CD4-positive, alpha-beta T cell (primary cell): ENCODE measurements at regions not wholly inside any gene's neighbourhood (a gene's known extent, or its start where the extent isn't known, plus 50 kb on each side); places are given as distances from the start of the nearest gene placed in this dataset.

Experiments
- ATAC-seq: fragments of 200-7000 bp; cut with Tn5 transposase; one replicate; pipeline ENCODE4 v1.10.0; 2022; ENCODE audit warnings: mild to moderate bottlenecking; ENCODE audit not compliant: poor library complexity
- CTCF ChIA-PET: fragments of 350-600 bp; sonication (Branson Sonifier 250); formaldehyde crosslinking; loops from one replicate; lab custom pipeline; 2021; ENCODE audit warnings: antibody characterized with exemption, inconsistent platforms; lab: Charles Lee
- POLR2A ChIA-PET: fragments of 350-600 bp; sonication (Branson Sonifier 250); formaldehyde crosslinking; loops from one replicate; lab custom pipeline; 2021; ENCODE audit warnings: antibody characterized with exemption, inconsistent platforms; lab: Charles Lee
- DNase-seq, 14 experiments: peaks; one replicate each; pipeline ENCODE4 v3.0.0-alpha.2; 2013 to 2020; ENCODE audit warnings: mixed read lengths in 2 of 14
- H3K27ac ChIP-seq, 2 donors: one replicate each; pipeline versions ENCODE4 v1.5.1 to v1.7.0; 2013; ENCODE audit warnings: low read length in 2 of 2, low read depth in 1 of 2, mild to moderate bottlenecking in 1 of 2
- H3K27me3 ChIP-seq, 2 experiments: 1 replicate in 1 of 2; 2 replicates in 1 of 2; pipeline versions ENCODE4 v1.6.1 to v1.7.0; 2013; ENCODE audit warnings: low read length in 2 of 2, control low read depth in 1 of 2, mild to moderate bottlenecking in 1 of 2, moderate library complexity in 1 of 2; ENCODE audit not compliant: insufficient read depth in 2 of 2, control insufficient read depth in 1 of 2
- H3K36me3 ChIP-seq: one replicate; pipeline ENCODE4 v1.6.1; 2013; ENCODE audit warnings: low read length, control low read depth; ENCODE audit not compliant: insufficient read depth
- H3K4me1 ChIP-seq: one replicate; pipeline ENCODE4 v1.6.1; 2013; ENCODE audit warnings: low read length, control low read depth; ENCODE audit not compliant: insufficient read depth
- H3K4me3 ChIP-seq: one replicate; pipeline ENCODE4 v1.5.1; 2013; ENCODE audit warnings: mild to moderate bottlenecking, low read length, moderate library complexity
- H3K9me3 ChIP-seq, 2 experiments: 1 replicate in 1 of 2; 2 replicates in 1 of 2; pipeline versions ENCODE4 v1.6.1 to v1.7.0; 2013; ENCODE audit warnings: low read length in 2 of 2, mild to moderate bottlenecking in 2 of 2, control low read depth in 1 of 2, moderate library complexity in 1 of 2; ENCODE audit not compliant: control insufficient read depth in 1 of 2, insufficient read depth in 1 of 2
- H3K27ac Mint-ChIP-seq: one replicate; pipeline ENCODE4 v1.8.0; 2020; ENCODE audit warnings: mixed read lengths
- H3K27me3 Mint-ChIP-seq: one replicate; pipeline ENCODE4 v1.8.0; 2021; ENCODE audit warnings: mixed read lengths
- H3K36me3 Mint-ChIP-seq: one replicate; pipeline ENCODE4 v1.8.0; 2021; ENCODE audit warnings: low read depth, mixed read lengths
- H3K4me1 Mint-ChIP-seq: one replicate; pipeline ENCODE4 v1.8.0; 2021; ENCODE audit warnings: low read depth, mixed read lengths
- H3K4me3 Mint-ChIP-seq: one replicate; pipeline ENCODE4 v1.8.0; 2020; ENCODE audit warnings: mild to moderate bottlenecking, mixed read lengths
- H3K9me3 Mint-ChIP-seq: one replicate; pipeline ENCODE4 v1.8.0; 2020; ENCODE audit warnings: mixed read lengths
- CTCF ChIP-seq: fragments of 200-600 bp; IDR thresholded peaks from one replicate; pipeline ENCODE4 v1.8.0; 2022; ENCODE audit warnings: antibody characterized with exemption, mild to moderate bottlenecking
- intact Hi-C, 2 experiments: fragments of 100-400 bp; cut with DNase I in 1 of 2; cut with micrococcal nuclease in 1 of 2; formaldehyde crosslinking; loops; one replicate each; pipeline versions ENCODE4 v1.15.1 to v1.9.0; 2023 to 2025; cut with DNase I, micrococcal nuclease

- Mint-ChIP-seq H3K27ac (no peak overlapping the region), H3K4me3 (no peak overlapping the region), H3K27me3 (peaks cover 56% of the 10 kb centered on the region), H3K4me1 (no peaks in the 10 kb centered on the region), H3K9me3 (no peaks in the 10 kb centered on the region), H3K36me3 (no peaks in the 10 kb centered on the region)
- Histone ChIP-seq H3K27ac (no peak overlapping the region), H3K4me1 (no peaks in the 10 kb centered on the region), H3K36me3 (no peaks in the 10 kb centered on the region), H3K9me3 (no peaks in the 10 kb centered on the region), H3K27me3 (peaks cover 6 to 15% of the 10 kb centered on the region in 2 experiments), H3K4me3 (no peak overlapping the region)
- intact Hi-C loops = no loop called here
- no peak for ATAC-seq
- POLR2A ChIA-PET = no interaction called here
- TF ChIP-seq CTCF = no peak
- DNase-seq = no peak
- CTCF ChIA-PET = no interaction called here
Measured at GRCh38 chr20:37579106-37579505, 51.4 kb upstream of the BLCAP start.

- TF ChIP-seq CTCF = no peak
- Mint-ChIP-seq H3K9me3 (no peaks in the 10 kb centered on the region), H3K27ac (no peak overlapping the region), H3K27me3 (peaks cover 57% of the 10 kb centered on the region), H3K4me3 (no peak overlapping the region), H3K36me3 (no peaks in the 10 kb centered on the region), H3K4me1 (no peaks in the 10 kb centered on the region)
- no peak for ATAC-seq
- ChIA-PET POLR2A (no interaction called here), CTCF (no interaction called here)
- Histone ChIP-seq H3K27ac (no peak overlapping the region), H3K27me3 (peaks cover 7 to 12% of the 10 kb centered on the region in 2 experiments), H3K4me1 (no peaks in the 10 kb centered on the region), H3K9me3 (peaks cover 0 to 4% of the 10 kb centered on the region in 2 experiments), H3K4me3 (no peak overlapping the region), H3K36me3 (no peaks in the 10 kb centered on the region)
- intact Hi-C loops = no loop called here
- no peak for DNase-seq
Measured at GRCh38 chr20:37577981-37578380, 50.3 kb upstream of the BLCAP start.
